ENCODE measurements at regions not wholly inside any gene's neighbourhood (a gene's known extent, or its start where the extent isn't known, plus 50 kb on each side); places are given as distances from the start of the nearest gene placed in this dataset.

DNA sequence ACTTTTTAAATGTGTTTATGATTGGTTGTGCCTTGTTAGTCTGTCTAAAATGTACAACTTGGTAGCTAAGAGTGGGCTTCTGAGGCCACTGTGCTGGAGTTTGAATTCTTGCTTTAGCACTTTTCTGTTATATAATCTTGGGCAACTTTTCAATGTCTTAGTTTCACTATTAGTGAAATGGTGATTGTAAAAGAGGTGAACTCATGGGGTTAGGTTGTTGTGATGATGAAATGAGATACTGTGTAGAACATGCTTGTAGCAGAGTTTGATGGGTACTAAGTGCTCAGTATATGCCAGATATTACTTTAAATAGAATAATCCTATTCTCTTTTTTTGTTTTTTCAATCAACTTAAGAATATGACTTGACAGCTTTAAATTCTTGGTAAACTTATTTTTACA lies 624.7 kb downstream of the CD109 start:
- TF ChIP-seq, protein P1, sequence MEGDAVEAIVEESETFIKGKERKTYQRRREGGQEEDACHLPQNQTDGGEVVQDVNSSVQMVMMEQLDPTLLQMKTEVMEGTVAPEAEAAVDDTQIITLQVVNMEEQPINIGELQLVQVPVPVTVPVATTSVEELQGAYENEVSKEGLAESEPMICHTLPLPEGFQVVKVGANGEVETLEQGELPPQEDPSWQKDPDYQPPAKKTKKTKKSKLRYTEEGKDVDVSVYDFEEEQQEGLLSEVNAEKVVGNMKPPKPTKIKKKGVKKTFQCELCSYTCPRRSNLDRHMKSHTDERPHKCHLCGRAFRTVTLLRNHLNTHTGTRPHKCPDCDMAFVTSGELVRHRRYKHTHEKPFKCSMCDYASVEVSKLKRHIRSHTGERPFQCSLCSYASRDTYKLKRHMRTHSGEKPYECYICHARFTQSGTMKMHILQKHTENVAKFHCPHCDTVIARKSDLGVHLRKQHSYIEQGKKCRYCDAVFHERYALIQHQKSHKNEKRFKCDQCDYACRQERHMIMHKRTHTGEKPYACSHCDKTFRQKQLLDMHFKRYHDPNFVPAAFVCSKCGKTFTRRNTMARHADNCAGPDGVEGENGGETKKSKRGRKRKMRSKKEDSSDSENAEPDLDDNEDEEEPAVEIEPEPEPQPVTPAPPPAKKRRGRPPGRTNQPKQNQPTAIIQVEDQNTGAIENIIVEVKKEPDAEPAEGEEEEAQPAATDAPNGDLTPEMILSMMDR (IDR thresholded peaks at IDR 0.05; ENCODE audit: low read depth, low read length, poor library complexity, severe bottlenecking), result no peak
- no peak for TF ChIP-seq EZH2phosphoT487 (IDR thresholded peaks at IDR 0.05; ENCODE audit: borderline replicate concordance, low read length)
